ENCODE measurements at regions not wholly inside any gene's neighbourhood (a gene's known extent, or its start where the extent isn't known, plus 50 kb on each side); places are given as distances from the start of the nearest gene placed in this dataset.

- DNase-seq (ENCODE audit: low read depth): no peak
- no peak overlapping the region for H3K4me3 ChIP-seq (ENCODE audit: low read depth, low read length)
Measured at GRCh38 chr4:24244663-24245490, 339.5 kb downstream of the DHX15 start.

GRCh38 chr4:24243641-24244040, 340.7 kb downstream of the DHX15 start:
- no peak for DNase-seq (ENCODE audit: low read depth)
- TF ChIP-seq CTCF (conservative IDR thresholded peaks at IDR 0.05; ENCODE audit: low read depth, low read length): no peak
- no peak overlapping the region for H3K4me3 ChIP-seq (ENCODE audit: low read depth, low read length)

More at GRCh38 chr4:24244663-24245490, 339.5 kb downstream of the DHX15 start:
- TF ChIP-seq CTCF (conservative IDR thresholded peaks at IDR 0.05; ENCODE audit: low read depth, low read length): no peak

- no peak for DNase-seq (ENCODE audit: low read depth)
- H3K4me3 ChIP-seq (ENCODE audit: low read depth, low read length): no peak overlapping the region
- no peak for TF ChIP-seq CTCF (conservative IDR thresholded peaks at IDR 0.05; ENCODE audit: low read depth, low read length)
Measured at GRCh38 chr4:24241511-24241910, 342.8 kb downstream of the DHX15 start.

- no peak overlapping the region for H3K4me3 ChIP-seq (ENCODE audit: low read depth, low read length)
- DNase-seq (ENCODE audit: low read depth): no peak
- TF ChIP-seq CTCF (conservative IDR thresholded peaks at IDR 0.05; ENCODE audit: low read depth, low read length): peak; percentile 25
Measured at GRCh38 chr4:24240655-24241054, 343.7 kb downstream of the DHX15 start.

GRCh38 chr4:24237709-24238108, 346.6 kb downstream of the DHX15 start:
- TF ChIP-seq CTCF (conservative IDR thresholded peaks at IDR 0.05; ENCODE audit: low read depth, low read length): no peak
- DNase-seq (ENCODE audit: low read depth): no peak
- no peak overlapping the region for H3K4me3 ChIP-seq (ENCODE audit: low read depth, low read length)

GRCh38 chr4:24236532-24236931, 346.7 kb upstream of the PPARGC1A start:
- peak; percentile 7 for DNase-seq (ENCODE audit: low read depth)
- H3K4me3 ChIP-seq (ENCODE audit: low read depth, low read length): no peak overlapping the region
- no peak for TF ChIP-seq CTCF (conservative IDR thresholded peaks at IDR 0.05; ENCODE audit: low read depth, low read length)

- no peak overlapping the region for H3K4me3 ChIP-seq (ENCODE audit: low read depth, low read length)
- TF ChIP-seq CTCF (conservative IDR thresholded peaks at IDR 0.05; ENCODE audit: low read depth, low read length): no peak
- no peak for DNase-seq (ENCODE audit: low read depth)
Measured at GRCh38 chr4:24236120-24236519, 346.3 kb upstream of the PPARGC1A start.

Data from epithelial cell of proximal tubule (primary cell).